ENCODE measurements at regions not wholly inside any gene's neighbourhood (a gene's known extent, or its start where the extent isn't known, plus 50 kb on each side); places are given as distances from the start of the nearest gene placed in this dataset.

- H3K4me3 ChIP-seq = no peak overlapping the region
- H2AFZ ChIP-seq = peak overlapping the region; percentile 43; the same call in 1 of the 2 replicates
- no peak for TF ChIP-seq NANOG (IDR thresholded peaks at IDR 0.05; ENCODE audit: borderline replicate concordance)
- TF ChIP-seq REST (IDR thresholded peaks at IDR 0.05; ENCODE audit: unreplicated experiment) = no peak
- TF ChIP-seq CTCF (conservative IDR thresholded peaks at IDR 0.05; ENCODE audit: low read depth in 2 of 2) = peak; percentile 12 to 20; a peak in 1 of 4 replicates
- TF ChIP-seq CREB1 (CRISPR knock-in tag; IDR thresholded peaks at IDR 0.05; ENCODE audit: low read depth) = no peak
- H3K27ac ChIP-seq (ENCODE audit: low read depth) = no peak overlapping the region
- peaks cover 3% of the 10 kb centered on the region; the same call in 1 of the 2 replicates for H3K9me2 ChIP-seq (ENCODE audit: insufficient read depth)
- H3K4me2 ChIP-seq = no peak overlapping the region
- Mint-ChIP-seq H3K4me3 (no peak overlapping the region; the same call in 2 of the 3 replicates), H3K4me1 (peaks cover 37% of the 10 kb centered on the region), H3K9me3 (no peaks in the 10 kb centered on the region), H3K27ac (no peak overlapping the region), H3K27me3 (ENCODE audit: insufficient read depth, low read depth, poor library complexity) (peaks cover 10% of the 10 kb centered on the region), H3K36me3 (ENCODE audit: low read depth) (no peaks in the 10 kb centered on the region)
- H3K27me3 ChIP-seq (ENCODE audit: insufficient read depth) = peaks cover 5% of the 10 kb centered on the region; the same call in 1 of the 2 replicates
- H4K20me1 ChIP-seq (replicated peaks; ENCODE audit: insufficient read depth) = no peaks in the 10 kb centered on the region
- no peak; the same call in 2 of the 3 replicates for ATAC-seq
- no peaks in the 10 kb centered on the region for H3K79me2 ChIP-seq (replicated peaks; ENCODE audit: insufficient read depth)
- H3F3A ChIP-seq (replicated peaks; ENCODE audit: low read depth) = no peaks in the 10 kb centered on the region
- no peaks in the 10 kb centered on the region for H3K36me3 ChIP-seq (ENCODE audit: insufficient read depth)
- H3K4me1 ChIP-seq (ENCODE audit: insufficient read depth) = peaks cover 37% of the 10 kb centered on the region
- peak; percentile 29 for DNase-seq (ENCODE audit: low spot score)
Measured at GRCh38 chr15:95284933-95285421, 1045.5 kb upstream of the NR2F2 start.

- Histone ChIP-seq H3K4me1 (ENCODE audit: insufficient read depth) (peaks cover 37% of the 10 kb centered on the region), H2AFZ (peak overlapping the region; percentile 92), H3K79me2 (replicated peaks; ENCODE audit: insufficient read depth) (no peaks in the 10 kb centered on the region), H3K4me3 (peak overlapping the region; percentile 35; the same call in 1 of the 2 replicates), H3K27me3 (ENCODE audit: insufficient read depth) (peaks cover 5% of the 10 kb centered on the region; the same call in 1 of the 2 replicates), H3F3A (replicated peaks; ENCODE audit: low read depth) (no peaks in the 10 kb centered on the region), H3K9me2 (ENCODE audit: insufficient read depth) (peaks cover 3% of the 10 kb centered on the region; the same call in 1 of the 2 replicates), H3K27ac (ENCODE audit: low read depth) (no peak overlapping the region), H4K20me1 (replicated peaks; ENCODE audit: insufficient read depth) (no peaks in the 10 kb centered on the region), H3K36me3 (ENCODE audit: insufficient read depth) (no peaks in the 10 kb centered on the region), H3K4me2 (peak overlapping the region; percentile 65)
- no peak; the same call in 2 of the 3 replicates for ATAC-seq
- no peaks in the 10 kb centered on the region for H3K9me3 Mint-ChIP-seq
- peak overlapping the region; percentile 60 for H3K4me3 Mint-ChIP-seq
- peaks cover 10% of the 10 kb centered on the region for H3K27me3 Mint-ChIP-seq (ENCODE audit: insufficient read depth, low read depth, poor library complexity)
- H3K27ac Mint-ChIP-seq = no peak overlapping the region
- TF ChIP-seq NANOG (IDR thresholded peaks at IDR 0.05; ENCODE audit: borderline replicate concordance) (no peak), EZH2 (IDR thresholded peaks at IDR 0.05; ENCODE audit: low read depth, unreplicated experiment) (no peak), STAT1 (IDR thresholded peaks at IDR 0.05; ENCODE audit: unreplicated experiment) (no peak), EZH2phosphoT487 (IDR thresholded peaks at IDR 0.05; ENCODE audit: unreplicated experiment) (no peak), CTCF (conservative IDR thresholded peaks at IDR 0.05; ENCODE audit: low read depth in 2 of 2) (no peak), ZNF114 (CRISPR knock-in tag; IDR thresholded peaks at IDR 0.05) (no peak), ZNF331 (CRISPR knock-in tag; IDR thresholded peaks at IDR 0.05; ENCODE audit: low read depth) (no peak), ETS1 (IDR thresholded peaks at IDR 0.05) (no peak), JUNB (IDR thresholded peaks at IDR 0.05; ENCODE audit: unreplicated experiment) (no peak), POLR2AphosphoS5 (IDR thresholded peaks at IDR 0.05; ENCODE audit: low read depth) (no peak)
- H3K36me3 Mint-ChIP-seq (ENCODE audit: low read depth) = no peaks in the 10 kb centered on the region
- DNase-seq (ENCODE audit: low spot score) = no peak
- H3K4me1 Mint-ChIP-seq = peaks cover 37% of the 10 kb centered on the region
Measured at GRCh38 chr15:95286352-95286880, 1044.1 kb upstream of the NR2F2 start.
